ENCODE measurements at regions not wholly inside any gene's neighbourhood (a gene's known extent, or its start where the extent isn't known, plus 50 kb on each side); places are given as distances from the start of the nearest gene placed in this dataset.
"Not testable (repeated sequence)": the region's sequence is repeated elsewhere in the genome, so short reads cannot be mapped to it uniquely, and the experiment has no call there.

DNA sequence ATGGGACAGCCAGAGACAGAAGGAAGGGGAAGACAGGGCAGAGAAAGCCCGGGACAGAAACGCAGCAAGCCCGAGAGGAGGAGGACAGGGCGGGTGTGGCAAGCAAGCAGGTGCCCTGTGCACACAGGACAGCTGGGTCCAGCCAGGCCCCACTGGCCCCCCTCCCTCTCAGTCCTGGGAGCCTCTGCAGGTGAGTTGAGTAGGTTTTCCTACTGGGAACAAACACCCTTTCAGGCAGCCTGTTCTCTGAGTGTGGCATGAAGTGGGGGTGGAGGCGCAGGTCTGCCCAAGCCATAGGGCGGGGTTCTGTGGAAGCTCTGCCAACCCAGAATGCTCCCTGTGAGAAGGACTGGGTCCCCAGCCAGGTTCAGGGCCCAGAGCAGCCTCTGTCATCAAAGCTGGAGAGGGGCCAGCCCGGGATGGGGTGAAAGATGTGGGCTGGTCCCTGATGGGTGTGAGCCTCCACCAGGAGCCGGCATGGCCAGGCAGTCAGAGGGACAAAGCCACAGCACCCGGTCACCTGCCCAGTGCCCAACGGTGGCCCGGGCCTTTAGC, 129.4 kb downstream of the TFCP2L1 start:
- no peaks in the 10 kb centered on the region for H3K36me3 ChIP-seq (ENCODE audit: control insufficient read depth in 1 of 2, insufficient read depth in 2 of 2, low read length in 2 of 2)
- TF ChIP-seq TCF7L2 (IDR thresholded peaks at IDR 0.05; ENCODE audit: borderline replicate concordance, extremely low read depth, insufficient read depth, insufficient read length): no peak
- TF ChIP-seq, protein P1, sequence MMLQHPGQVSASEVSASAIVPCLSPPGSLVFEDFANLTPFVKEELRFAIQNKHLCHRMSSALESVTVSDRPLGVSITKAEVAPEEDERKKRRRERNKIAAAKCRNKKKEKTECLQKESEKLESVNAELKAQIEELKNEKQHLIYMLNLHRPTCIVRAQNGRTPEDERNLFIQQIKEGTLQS (IDR thresholded peaks at IDR 0.05): no peak
- TF ChIP-seq, protein P2, sequence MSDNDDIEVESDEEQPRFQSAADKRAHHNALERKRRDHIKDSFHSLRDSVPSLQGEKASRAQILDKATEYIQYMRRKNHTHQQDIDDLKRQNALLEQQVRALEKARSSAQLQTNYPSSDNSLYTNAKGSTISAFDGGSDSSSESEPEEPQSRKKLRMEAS (IDR thresholded peaks at IDR 0.05): no peak
- TF ChIP-seq, protein P3, sequence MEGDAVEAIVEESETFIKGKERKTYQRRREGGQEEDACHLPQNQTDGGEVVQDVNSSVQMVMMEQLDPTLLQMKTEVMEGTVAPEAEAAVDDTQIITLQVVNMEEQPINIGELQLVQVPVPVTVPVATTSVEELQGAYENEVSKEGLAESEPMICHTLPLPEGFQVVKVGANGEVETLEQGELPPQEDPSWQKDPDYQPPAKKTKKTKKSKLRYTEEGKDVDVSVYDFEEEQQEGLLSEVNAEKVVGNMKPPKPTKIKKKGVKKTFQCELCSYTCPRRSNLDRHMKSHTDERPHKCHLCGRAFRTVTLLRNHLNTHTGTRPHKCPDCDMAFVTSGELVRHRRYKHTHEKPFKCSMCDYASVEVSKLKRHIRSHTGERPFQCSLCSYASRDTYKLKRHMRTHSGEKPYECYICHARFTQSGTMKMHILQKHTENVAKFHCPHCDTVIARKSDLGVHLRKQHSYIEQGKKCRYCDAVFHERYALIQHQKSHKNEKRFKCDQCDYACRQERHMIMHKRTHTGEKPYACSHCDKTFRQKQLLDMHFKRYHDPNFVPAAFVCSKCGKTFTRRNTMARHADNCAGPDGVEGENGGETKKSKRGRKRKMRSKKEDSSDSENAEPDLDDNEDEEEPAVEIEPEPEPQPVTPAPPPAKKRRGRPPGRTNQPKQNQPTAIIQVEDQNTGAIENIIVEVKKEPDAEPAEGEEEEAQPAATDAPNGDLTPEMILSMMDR (IDR thresholded peaks at IDR 0.05 in 2 of 3, conservative IDR thresholded peaks at IDR 0.05 in 1 of 3; ENCODE audit: borderline replicate concordance in 1 of 3, insufficient read depth in 1 of 3, low read depth in 2 of 3, low read length in 2 of 3): no peak
- TF ChIP-seq SRF (IDR thresholded peaks at IDR 0.05; ENCODE audit: low read depth): no peak
- no peak for TF ChIP-seq CBX3 (IDR thresholded peaks at IDR 0.05; ENCODE audit: low read depth)
- H3K4me2 ChIP-seq (ENCODE audit: low read length): no peak overlapping the region
- ChIA-PET RAD21 (ENCODE audit: low non-redundant PET in 1 of 2, low total read pairs in 2 of 2, uncharacterized antibody in 2 of 2, unreplicated experiment in 2 of 2) (no interaction called here), POLR2A (no interaction called here), CTCF (no interaction called here)
- H3K27me3 ChIP-seq (ENCODE audit: insufficient read depth, low read length): no peaks in the 10 kb centered on the region
- no peak overlapping the region for H3K9ac ChIP-seq (ENCODE audit: low read length)
- no peaks in the 10 kb centered on the region for H3K79me2 ChIP-seq (ENCODE audit: insufficient read depth, low read length)
- BruUV-seq (replicated peaks): no TSS peak
- H3K4me1 ChIP-seq (ENCODE audit: control insufficient read depth in 1 of 2, insufficient read depth in 2 of 2, low read length in 2 of 2): no peaks in the 10 kb centered on the region
- DNase-seq (ENCODE audit: low read depth, low spot score) (no peak), ATAC-seq (no peak)
- H3K4me3 ChIP-seq (replicated peaks in 1 of 2; ENCODE audit: low read depth in 1 of 2, low read length in 2 of 2): no peak overlapping the region
- no peak overlapping the region for H3K27ac ChIP-seq (ENCODE audit: low read depth, low read length)
- no peaks in the 10 kb centered on the region for H4K20me1 ChIP-seq (ENCODE audit: insufficient read depth)
- intact Hi-C loops (cut with micrococcal nuclease): no loop called here
- H2AFZ ChIP-seq (ENCODE audit: low read depth, low read length, poor library complexity, severe bottlenecking): no peak overlapping the region
- no peaks in the 10 kb centered on the region for H3K9me2 ChIP-seq (ENCODE audit: insufficient read depth)
- peaks cover 0 to 10% of the 10 kb centered on the region in 2 experiments; a peak in 1 of 4 replicates for H3K9me3 ChIP-seq (ENCODE audit: control insufficient read depth in 1 of 2, insufficient read depth in 1 of 2, low read depth in 1 of 2, low read length in 2 of 2)

DNA sequence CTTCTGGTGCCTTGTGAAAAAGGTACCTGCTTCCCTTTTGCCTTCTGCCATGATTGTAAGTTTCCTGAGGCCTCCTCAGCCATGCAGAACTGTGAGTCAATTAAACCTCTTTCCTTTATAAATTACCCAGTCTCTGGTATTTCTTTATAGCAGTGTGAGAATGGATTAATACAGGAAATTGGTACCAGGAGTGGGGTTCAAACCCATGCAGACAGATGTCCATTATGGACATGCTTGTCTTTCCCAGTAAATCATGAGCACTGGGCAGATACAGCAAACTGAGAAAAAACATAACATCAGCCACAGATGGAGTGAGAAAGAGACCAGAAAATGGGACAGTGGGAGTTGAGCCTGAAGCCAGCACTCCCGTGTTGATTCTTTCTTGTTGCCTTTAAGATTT, 127.5 kb downstream of the TFCP2L1 start:
- H3K9ac ChIP-seq (ENCODE audit: low read length); CTCF ChIA-PET; H4K20me1 ChIP-seq (ENCODE audit: insufficient read depth); H2AFZ ChIP-seq (ENCODE audit: low read depth, low read length, poor library complexity, severe bottlenecking); POLR2A ChIA-PET; H3K36me3 ChIP-seq (ENCODE audit: control insufficient read depth in 1 of 2, insufficient read depth in 2 of 2, low read length in 2 of 2); H3K4me1 ChIP-seq (ENCODE audit: control insufficient read depth in 1 of 2, insufficient read depth in 2 of 2, low read length in 2 of 2); H3K27me3 ChIP-seq (ENCODE audit: insufficient read depth, low read length); ATAC-seq; RAD21 ChIA-PET (ENCODE audit: low non-redundant PET in 1 of 2, low total read pairs in 2 of 2, uncharacterized antibody in 2 of 2, unreplicated experiment in 2 of 2); DNase-seq (ENCODE audit: low read depth, low spot score); H3K27ac ChIP-seq (ENCODE audit: low read depth, low read length); H3K4me3 ChIP-seq (replicated peaks in 1 of 2; ENCODE audit: low read depth in 1 of 2, low read length in 2 of 2); BruUV-seq (replicated peaks); H3K9me2 ChIP-seq (ENCODE audit: insufficient read depth); H3K4me2 ChIP-seq (ENCODE audit: low read length); H3K79me2 ChIP-seq (ENCODE audit: insufficient read depth, low read length); intact Hi-C loops (cut with micrococcal nuclease): not testable (repeated sequence)
- H3K9me3 ChIP-seq (ENCODE audit: control insufficient read depth in 1 of 2, insufficient read depth in 1 of 2, low read depth in 1 of 2, low read length in 2 of 2): peaks cover 0 to 10% of the 10 kb centered on the region in 2 experiments; a peak in 1 of 4 replicates
